T-helper 17 cell (primary cell): ENCODE measurements at regions not wholly inside any gene's neighbourhood (a gene's known extent, or its start where the extent isn't known, plus 50 kb on each side); places are given as distances from the start of the nearest gene placed in this dataset.

Experiments used
- ATAC-seq: fragments of 150-1000 bp; cut with Tn5 transposase; 2 replicates; pipeline ENCODE4 v1.10.0; 2021; ENCODE audit warnings: mild to moderate bottlenecking, moderate library complexity
- DNase-seq, 3 donors: peaks; one replicate each; pipeline versions ENCODE4 v3.0.0 to v3.0.0-alpha.2; 2020 to 2021
- H3K9me3 ChIP-seq: one replicate; pipeline ENCODE4 v1.7.0; 2013; ENCODE audit warnings: low read length, mild to moderate bottlenecking; ENCODE audit not compliant: control insufficient read depth, poor library complexity, severe bottlenecking
- H3K27ac Mint-ChIP-seq: one replicate; pipeline ENCODE4 v1.8.0; 2022; ENCODE audit warnings: mild to moderate bottlenecking, moderate library complexity, mixed read lengths
- H3K27me3 Mint-ChIP-seq: one replicate; pipeline ENCODE4 v1.8.0; 2022; ENCODE audit warnings: mixed read lengths
- H3K36me3 Mint-ChIP-seq: one replicate; pipeline ENCODE4 v1.8.0; 2022; ENCODE audit warnings: low read depth, mixed read lengths
- H3K4me1 Mint-ChIP-seq: one replicate; pipeline ENCODE4 v1.8.0; 2022; ENCODE audit warnings: mild to moderate bottlenecking, mixed read lengths
- H3K4me3 Mint-ChIP-seq: one replicate; pipeline ENCODE4 v1.8.0; 2022; ENCODE audit warnings: mild to moderate bottlenecking, moderate library complexity, mixed read lengths

- ATAC-seq: no peak
- H3K4me3 Mint-ChIP-seq: no peak overlapping the region
- H3K27ac Mint-ChIP-seq: peak overlapping the region; percentile 37
- H3K9me3 ChIP-seq: no peaks in the 10 kb centered on the region
- peaks cover 13% of the 10 kb centered on the region for H3K4me1 Mint-ChIP-seq
- no peaks in the 10 kb centered on the region for H3K27me3 Mint-ChIP-seq
- no peak for DNase-seq
- H3K36me3 Mint-ChIP-seq: no peaks in the 10 kb centered on the region
Measured at GRCh38 chr9:129342591-129343423, 164.7 kb upstream of the IER5L start.

DNA sequence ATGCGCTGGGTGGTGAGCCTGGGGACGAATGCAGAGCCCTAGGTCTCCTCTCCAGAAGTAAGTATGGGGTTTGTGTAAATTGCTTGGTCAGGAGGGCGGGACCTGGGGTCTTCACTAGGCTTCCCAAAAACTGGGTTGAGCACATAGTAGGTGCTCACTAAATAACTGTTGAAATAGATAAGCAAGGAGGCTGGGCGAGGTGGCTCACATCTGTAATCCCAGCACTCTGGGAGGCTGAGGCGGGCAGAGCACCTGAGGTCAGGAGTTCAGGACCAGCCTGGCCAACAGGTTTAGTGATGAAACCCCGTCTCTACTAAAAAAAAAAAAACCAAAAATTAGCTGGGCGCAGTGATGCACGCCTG, 163.9 kb upstream of the IER5L start:
- no peaks in the 10 kb centered on the region for H3K9me3 ChIP-seq
- no peak for DNase-seq
- H3K27ac Mint-ChIP-seq: peak overlapping the region; percentile 37
- peaks cover 14% of the 10 kb centered on the region for H3K4me1 Mint-ChIP-seq
- no peaks in the 10 kb centered on the region for H3K27me3 Mint-ChIP-seq
- no peak overlapping the region for H3K4me3 Mint-ChIP-seq
- no peaks in the 10 kb centered on the region for H3K36me3 Mint-ChIP-seq
- ATAC-seq: no peak

DNA sequence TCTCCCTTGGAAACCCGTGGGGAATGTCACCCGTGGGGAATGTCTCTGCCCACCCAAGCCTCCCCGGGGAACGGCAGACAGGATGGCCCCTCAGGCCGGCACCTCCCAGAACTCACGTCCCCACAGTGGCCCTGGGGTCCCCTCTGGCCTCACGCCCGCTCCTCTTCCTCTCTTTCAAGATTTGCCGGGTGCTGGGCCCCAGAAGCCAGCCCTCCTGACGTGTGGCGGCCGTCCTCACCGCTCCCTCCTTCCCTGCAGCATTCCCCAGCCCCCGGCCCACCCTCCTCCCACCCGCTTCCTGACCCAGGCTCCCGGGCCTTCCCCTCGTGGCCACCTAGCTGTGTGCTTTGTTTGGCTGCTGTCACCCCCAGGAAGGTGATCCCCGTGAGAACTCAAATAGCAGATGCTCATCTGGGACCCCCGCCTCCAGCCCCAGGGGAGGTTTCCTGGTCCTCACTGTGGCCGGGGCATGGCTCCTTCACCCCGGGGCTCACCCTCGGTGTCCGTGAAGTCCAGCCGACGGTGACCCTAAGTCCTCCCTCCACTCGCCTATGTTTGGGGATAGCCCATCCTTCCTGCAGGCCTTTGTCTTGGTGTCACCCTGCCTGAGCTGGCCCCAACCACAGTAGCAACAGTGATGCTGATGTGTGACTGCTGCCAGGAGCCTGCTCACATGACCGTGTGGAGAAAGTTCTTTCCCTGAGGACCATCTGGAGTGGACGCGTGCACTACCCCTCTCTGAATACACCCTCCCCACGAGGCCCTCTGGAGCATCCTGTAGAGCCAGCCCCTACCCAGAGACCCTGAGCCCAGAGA, 163.3 kb upstream of the IER5L start:
- H3K4me3 Mint-ChIP-seq: no peak overlapping the region
- no peaks in the 10 kb centered on the region for H3K9me3 ChIP-seq
- H3K4me1 Mint-ChIP-seq: peaks cover 17% of the 10 kb centered on the region
- DNase-seq (no peak), ATAC-seq (no peak)
- peak overlapping the region; percentile 37 for H3K27ac Mint-ChIP-seq
- no peaks in the 10 kb centered on the region for H3K36me3 Mint-ChIP-seq
- H3K27me3 Mint-ChIP-seq: no peaks in the 10 kb centered on the region

DNA sequence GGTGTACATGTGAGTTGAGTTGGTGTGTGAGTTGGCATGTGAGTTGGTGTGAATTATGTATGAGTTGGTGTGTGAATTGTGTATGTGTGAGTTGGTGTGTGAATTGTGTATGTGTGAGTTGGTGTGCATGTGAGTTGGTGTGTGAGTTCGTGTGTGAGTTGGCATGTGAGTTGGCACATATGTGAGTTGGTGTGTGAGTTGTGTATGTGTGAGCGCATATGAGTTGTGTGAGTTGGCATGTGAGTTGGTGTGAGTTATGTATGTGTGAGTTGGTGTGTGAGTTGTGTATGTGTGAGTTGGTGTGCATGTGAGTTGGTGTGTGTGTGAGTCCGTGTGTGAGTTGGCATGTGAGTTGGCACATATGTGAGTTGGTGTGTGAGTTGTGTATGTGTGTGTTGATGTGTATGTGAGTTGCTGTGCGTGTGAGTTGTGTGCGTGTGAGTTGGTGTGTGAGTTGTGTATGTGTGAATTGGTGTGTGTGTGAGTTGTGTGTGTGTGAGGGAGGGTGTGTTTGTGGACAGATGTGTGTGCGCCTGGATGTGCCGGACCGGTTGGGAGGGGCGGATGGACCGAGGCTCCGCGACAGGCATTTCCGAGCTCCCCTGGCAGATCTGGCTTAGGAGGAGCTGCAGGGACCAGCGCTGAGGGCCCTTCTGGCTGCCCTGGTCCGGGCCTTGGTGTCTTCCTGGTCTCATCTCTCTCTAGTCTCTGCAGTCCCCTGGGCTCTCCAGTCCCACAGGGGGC, 162.5 kb upstream of the IER5L start:
- H3K27me3 Mint-ChIP-seq: peaks cover 4% of the 10 kb centered on the region
- no peak for DNase-seq
- H3K4me3 Mint-ChIP-seq: no peak overlapping the region
- H3K27ac Mint-ChIP-seq: no peak overlapping the region
- H3K36me3 Mint-ChIP-seq: no peaks in the 10 kb centered on the region
- H3K4me1 Mint-ChIP-seq: peaks cover 17% of the 10 kb centered on the region
- H3K9me3 ChIP-seq: no peaks in the 10 kb centered on the region
- no peak for ATAC-seq

DNA sequence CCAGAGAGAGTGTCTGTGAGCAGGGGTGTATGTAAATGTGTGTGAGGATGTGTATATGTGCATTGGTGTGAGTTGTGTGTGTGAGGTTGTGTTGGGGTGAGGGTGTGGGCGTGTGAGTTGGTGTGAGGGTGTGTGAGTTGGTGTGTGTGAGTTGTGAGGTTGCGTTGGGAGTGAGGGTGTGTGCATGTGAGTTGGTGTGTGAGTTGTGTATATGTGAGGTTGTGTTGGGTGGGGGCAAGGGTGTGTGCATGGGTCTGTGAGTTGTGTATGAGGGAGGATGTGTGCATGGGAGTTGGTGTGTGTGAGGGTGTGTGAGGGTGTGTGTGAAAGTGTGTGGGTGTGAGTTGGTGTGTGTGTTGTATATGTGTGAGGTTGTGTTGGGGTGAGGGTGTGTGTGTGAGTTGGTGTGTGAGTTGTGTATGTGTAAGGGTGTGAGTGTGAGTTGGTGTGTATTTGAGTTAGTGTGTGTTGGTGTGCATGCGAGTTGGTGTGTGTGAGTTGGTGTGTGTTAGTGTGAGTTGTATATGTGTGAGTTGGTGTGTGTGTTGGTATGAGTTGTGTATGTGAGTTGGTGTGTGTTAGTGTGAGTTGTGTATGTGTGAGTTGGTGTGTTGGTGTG, 161.6 kb upstream of the IER5L start:
- Mint-ChIP-seq H3K36me3 (no peaks in the 10 kb centered on the region), H3K27me3 (peaks cover 5% of the 10 kb centered on the region), H3K27ac (no peak overlapping the region)

GRCh38 chr9:129338724-129339430, 160.8 kb upstream of the IER5L start:
- no peak overlapping the region for H3K4me3 Mint-ChIP-seq
- H3K9me3 ChIP-seq: no peaks in the 10 kb centered on the region
- no peaks in the 10 kb centered on the region for H3K36me3 Mint-ChIP-seq
- peaks cover 8% of the 10 kb centered on the region for H3K27me3 Mint-ChIP-seq
- no peak for ATAC-seq
- H3K27ac Mint-ChIP-seq: no peak overlapping the region
- no peak for DNase-seq
- peaks cover 20% of the 10 kb centered on the region for H3K4me1 Mint-ChIP-seq

More for the DNA sequence above, 161.6 kb upstream of the IER5L start:
- H3K4me1 Mint-ChIP-seq: peaks cover 17% of the 10 kb centered on the region
- H3K9me3 ChIP-seq: no peaks in the 10 kb centered on the region
- H3K4me3 Mint-ChIP-seq: no peak overlapping the region
- ATAC-seq: no peak
- DNase-seq: no peak

DNA sequence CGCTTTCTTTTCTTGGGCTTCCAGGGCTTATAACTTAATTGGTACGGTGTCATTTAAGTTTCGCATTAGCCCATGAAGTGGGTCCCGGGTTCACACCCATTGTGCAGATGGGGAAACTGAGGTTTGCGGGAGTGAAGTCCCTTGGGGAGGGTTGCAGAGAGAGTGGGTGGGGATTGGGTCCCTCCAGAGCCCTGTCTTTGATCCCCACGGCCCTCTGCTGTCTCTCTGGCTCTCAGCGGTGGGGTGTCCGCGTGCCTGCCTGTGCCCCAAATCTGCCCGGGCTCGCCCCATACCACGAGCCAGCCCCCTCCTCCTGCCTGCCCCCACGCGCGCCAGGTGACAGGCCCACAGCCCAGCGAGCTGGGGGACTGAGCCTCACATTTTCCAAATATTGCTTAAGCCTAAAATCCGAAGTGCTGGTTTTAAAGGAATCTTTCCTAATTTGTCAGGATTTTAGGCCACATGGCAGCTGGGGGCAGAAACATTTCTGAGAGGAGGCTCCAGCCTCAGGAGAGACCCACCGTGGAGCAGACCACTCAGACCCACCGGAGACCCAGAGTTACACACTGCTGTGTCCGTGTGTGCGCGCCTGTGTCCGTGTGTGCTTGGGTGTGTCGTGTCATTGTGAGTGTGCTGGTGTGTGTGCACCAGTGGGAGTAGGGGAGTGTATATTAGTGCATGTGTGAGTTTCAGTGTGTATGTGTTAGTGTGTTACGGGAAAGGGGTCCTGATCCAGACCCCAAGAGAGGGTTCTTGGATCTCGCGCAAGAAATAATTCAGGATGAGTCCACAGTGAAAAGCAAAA, 159.5 kb upstream of the IER5L start:
- H3K27ac Mint-ChIP-seq: no peak overlapping the region
- ATAC-seq (no peak), DNase-seq (no peak)
- peak overlapping the region; percentile 91 for H3K4me3 Mint-ChIP-seq
- no peaks in the 10 kb centered on the region for H3K36me3 Mint-ChIP-seq
- peaks cover 19% of the 10 kb centered on the region for H3K4me1 Mint-ChIP-seq
- H3K9me3 ChIP-seq: no peaks in the 10 kb centered on the region
- H3K27me3 Mint-ChIP-seq: peaks cover 12% of the 10 kb centered on the region

DNA sequence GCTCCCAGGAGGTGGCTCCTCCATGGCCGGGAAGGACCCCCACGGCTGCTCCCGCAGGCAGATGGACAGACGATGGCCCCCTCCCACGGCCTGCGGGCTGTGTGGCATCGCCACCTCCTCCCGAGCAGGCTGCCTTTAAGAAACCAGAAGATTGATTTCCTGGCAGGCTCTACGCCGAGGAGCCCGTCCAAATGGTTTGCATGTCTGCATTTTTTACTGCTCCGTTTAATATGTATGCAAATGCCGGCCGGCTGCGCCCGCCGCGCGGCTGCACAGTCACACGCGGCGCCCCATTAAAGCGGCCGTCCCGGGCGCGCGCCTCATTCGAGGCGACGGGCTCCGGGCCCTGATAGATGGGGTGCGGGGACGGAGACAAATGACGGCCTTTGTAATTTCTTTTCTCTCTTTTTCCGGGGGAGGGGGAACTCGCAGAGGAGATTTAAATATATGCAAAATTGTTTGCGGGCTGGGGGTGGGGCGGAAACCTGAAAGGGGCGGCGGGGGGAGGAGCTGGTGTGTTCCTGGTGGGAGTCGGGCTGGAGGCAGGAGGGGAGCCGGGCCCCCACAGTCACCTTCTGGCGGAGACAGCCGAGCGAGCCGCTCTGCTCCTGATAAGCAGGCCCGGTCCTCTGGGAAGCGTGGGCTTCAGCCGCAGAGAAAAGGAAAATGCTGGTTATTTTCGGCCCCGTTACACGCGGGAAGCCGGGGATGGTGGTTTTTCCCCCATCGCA, 158.7 kb upstream of the IER5L start:
- Mint-ChIP-seq H3K27me3 (peaks cover 12% of the 10 kb centered on the region), H3K4me1 (peaks cover 17% of the 10 kb centered on the region), H3K36me3 (no peaks in the 10 kb centered on the region), H3K27ac (peak overlapping the region; percentile 84), H3K4me3 (peak overlapping the region; percentile 91)
- no peaks in the 10 kb centered on the region for H3K9me3 ChIP-seq
- peak; percentile 78 for ATAC-seq
- DNase-seq: peak in 1 of 3 donors; percentile 14

- H3K36me3 Mint-ChIP-seq: no peaks in the 10 kb centered on the region
- peak overlapping the region; percentile 91 for H3K4me3 Mint-ChIP-seq
- DNase-seq: no peak
- H3K4me1 Mint-ChIP-seq: peaks cover 17% of the 10 kb centered on the region
- H3K27ac Mint-ChIP-seq: peak overlapping the region; percentile 84
- H3K9me3 ChIP-seq: no peaks in the 10 kb centered on the region
- ATAC-seq: no peak
- peaks cover 12% of the 10 kb centered on the region for H3K27me3 Mint-ChIP-seq
Measured at GRCh38 chr9:129336130-129336528, 158.1 kb upstream of the IER5L start.

DNA sequence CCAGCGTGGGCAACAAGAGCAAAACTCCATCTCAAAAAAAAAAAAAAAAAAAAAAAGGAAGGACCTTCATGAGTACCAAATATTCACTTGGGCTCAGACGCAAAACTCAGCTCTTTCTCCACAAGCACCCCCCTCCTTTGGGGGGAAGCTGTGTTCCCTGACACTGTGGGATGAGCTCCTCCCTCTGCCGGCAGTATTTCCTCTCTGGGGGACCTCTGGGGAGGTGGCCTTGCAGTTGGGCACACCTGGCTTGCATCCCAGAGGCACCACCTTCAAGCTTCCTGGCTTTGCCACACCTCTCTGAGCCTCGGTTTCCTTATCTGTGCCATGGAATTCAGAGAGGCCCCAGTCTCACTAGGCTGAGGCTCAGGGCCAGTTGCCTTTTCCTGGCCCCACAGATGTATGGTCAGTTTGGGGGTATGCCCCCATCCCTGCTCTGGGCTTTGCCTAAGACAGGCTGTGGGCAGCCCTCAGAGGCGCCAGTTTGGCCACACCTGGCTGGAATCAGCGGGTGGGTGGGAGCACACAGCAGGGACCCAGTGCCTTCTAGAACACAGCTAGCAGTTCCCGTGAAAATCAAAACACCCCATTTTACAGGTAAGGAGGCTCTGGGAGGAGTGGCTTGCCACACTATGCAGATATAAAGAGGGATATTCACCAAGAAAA, 157.5 kb upstream of the IER5L start:
- H3K27me3 Mint-ChIP-seq: peaks cover 12% of the 10 kb centered on the region
- H3K36me3 Mint-ChIP-seq: no peaks in the 10 kb centered on the region
- peaks cover 17% of the 10 kb centered on the region for H3K4me1 Mint-ChIP-seq
- no peaks in the 10 kb centered on the region for H3K9me3 ChIP-seq
- peak overlapping the region; percentile 91 for H3K4me3 Mint-ChIP-seq
- DNase-seq (no peak), ATAC-seq (no peak)
- peak overlapping the region; percentile 84 for H3K27ac Mint-ChIP-seq
